H1 (cell line): ENCODE measurements at regions not wholly inside any gene's neighbourhood (a gene's known extent, or its start where the extent isn't known, plus 50 kb on each side); places are given as distances from the start of the nearest gene placed in this dataset.

Source experiments
- CTCF ChIA-PET: fragments of 300-600 bp; sonication (Branson Sonifier 250); formaldehyde crosslinking; loops from one replicate; lab custom pipeline; 2021; ENCODE audit not compliant: partially characterized antibody; lab: Charles Lee
- POLR2A ChIA-PET: fragments of 300-600 bp; sonication (Branson Sonifier 250); formaldehyde crosslinking; loops from one replicate; lab custom pipeline; 2021; ENCODE audit warnings: inconsistent platforms; ENCODE audit not compliant: partially characterized antibody; lab: Charles Lee
- DNase-seq, 2 experiments: peaks; one replicate each; pipeline versions ENCODE4 v3.0.0 to v3.0.0-alpha.2; 2010 to 2022; ENCODE audit warnings: low spot score in 2 of 2, low read depth in 1 of 2, mixed read lengths in 1 of 2
- FAIRE-seq: peaks from 2 replicates; lab custom pipeline; 2011; peaks lifted over from hg19 to GRCh38; lab: Jason Lieb, UNC
- H2AFZ ChIP-seq: 2 replicates; pipeline ENCODE4 v1.8.1; 2012; ENCODE audit warnings: low read length, inconsistent platforms
- H2AK5ac ChIP-seq: 2 replicates; pipeline ENCODE4 v1.6.1; 2013; ENCODE audit warnings: low read depth, low read length
- H2BK120ac ChIP-seq: replicated peaks from 2 replicates; pipeline ENCODE3; 2013; ENCODE audit warnings: low read depth, low read length, inconsistent platforms
- H2BK12ac ChIP-seq: 2 replicates; pipeline ENCODE4 v1.6.1; 2013; ENCODE audit warnings: low read depth, low read length
- H2BK15ac ChIP-seq: 2 replicates; pipeline ENCODE4 v1.6.1; 2013; ENCODE audit warnings: low read length
- H2BK20ac ChIP-seq: 2 replicates; pipeline ENCODE4 v1.6.1; 2013; ENCODE audit warnings: low read length
- H2BK5ac ChIP-seq: 2 replicates; pipeline ENCODE4 v1.6.1; 2013; ENCODE audit warnings: low read depth, low read length
- H3K14ac ChIP-seq: 2 replicates; pipeline ENCODE4 v1.6.1; 2013; ENCODE audit warnings: inconsistent platforms; ENCODE audit not compliant: insufficient read length
- H3K18ac ChIP-seq: 2 replicates; pipeline ENCODE4 v1.6.1; 2013; ENCODE audit warnings: low read length; ENCODE audit errors: extremely low read depth
- H3K23ac ChIP-seq: 2 replicates; pipeline ENCODE4 v1.6.1; 2013; ENCODE audit warnings: inconsistent platforms; ENCODE audit not compliant: insufficient read length
- H3K23me2 ChIP-seq: 2 replicates; pipeline ENCODE4 v1.6.1; 2013; ENCODE audit warnings: low read depth, low read length
- H3K27ac ChIP-seq: 2 replicates; pipeline ENCODE4 v1.6.1; 2011; ENCODE audit warnings: low read depth, low read length, inconsistent platforms
- H3K27me3 ChIP-seq, 4 experiments: replicated peaks in 1 of 4; 1 replicate in 1 of 4; 2 replicates in 3 of 4; pipeline versions ENCODE4 v1.6.1 to v1.8.1; 2011 to 2013; ENCODE audit warnings: low read length in 3 of 4, mild to moderate bottlenecking in 3 of 4, inconsistent platforms in 2 of 4, mixed read lengths in 2 of 4, moderate library complexity in 1 of 4; ENCODE audit not compliant: control insufficient read depth in 3 of 4, insufficient read depth in 3 of 4; ENCODE audit errors: extremely low read depth in 1 of 4
- H3K36me3 ChIP-seq, 4 experiments: 2 replicates each; pipeline versions ENCODE4 v1.6.1 to v1.8.1; 2011 to 2013; ENCODE audit warnings: mild to moderate bottlenecking in 4 of 4, low read length in 3 of 4, moderate library complexity in 2 of 4, control low read depth in 1 of 4, inconsistent platforms in 1 of 4; ENCODE audit not compliant: insufficient read depth in 4 of 4, control insufficient read depth in 2 of 4
- H3K4ac ChIP-seq: replicated peaks from 2 replicates; pipeline ENCODE3; 2013; ENCODE audit warnings: low read length, low read depth, mixed read lengths, inconsistent platforms; ENCODE audit not compliant: insufficient read length
- H3K4me1 ChIP-seq, 4 experiments: replicated peaks in 1 of 4; 1 replicate in 1 of 4; 2 replicates in 3 of 4; pipeline versions ENCODE4 v1.6.1 to v1.8.1; 2011 to 2013; ENCODE audit warnings: low read length in 3 of 4, inconsistent platforms in 2 of 4, mixed read lengths in 1 of 4; ENCODE audit not compliant: insufficient read depth in 4 of 4, control insufficient read depth in 3 of 4
- H3K4me2 ChIP-seq, 2 experiments: 2 replicates each; pipeline versions ENCODE4 v1.6.1 to v1.8.1; 2011 to 2013; ENCODE audit warnings: low read depth in 2 of 2, low read length in 2 of 2, control low read depth in 1 of 2, inconsistent platforms in 1 of 2, mild to moderate bottlenecking in 1 of 2; ENCODE audit not compliant: insufficient read depth in 1 of 2
- H3K4me3 ChIP-seq, 4 experiments: fragments of 200-600, 300-600 bp in 1 of 4; sonication (generic), shearing (Covaris generic), sonication (Bioruptor Twin) in 1 of 4; 2 replicates each; pipeline versions ENCODE4 v1.5.1 to v1.8.1; 2011 to 2016; ENCODE audit warnings: low read length in 4 of 4, low read depth in 3 of 4, control low read depth in 2 of 4, inconsistent platforms in 2 of 4, mild to moderate bottlenecking in 2 of 4, mixed read lengths in 1 of 4, moderate library complexity in 1 of 4; ENCODE audit not compliant: insufficient read depth in 2 of 4; ENCODE audit errors: extremely low read depth in 1 of 4
- H3K56ac ChIP-seq: replicated peaks from 2 replicates; pipeline ENCODE3; 2013; ENCODE audit warnings: low read depth, mild to moderate bottlenecking, mixed read lengths, low read length, inconsistent platforms; ENCODE audit not compliant: insufficient read length
- H3K79me1 ChIP-seq: 2 replicates; pipeline ENCODE4 v1.6.1; 2013; ENCODE audit warnings: low read depth, low read length, control low read depth
- H3K79me2 ChIP-seq, 2 experiments: 2 replicates each; pipeline versions ENCODE4 v1.6.1 to v1.8.1; 2012 to 2013; ENCODE audit warnings: low read length in 2 of 2, mild to moderate bottlenecking in 2 of 2, inconsistent platforms in 1 of 2; ENCODE audit not compliant: insufficient read depth in 2 of 2, control insufficient read depth in 1 of 2
- H3K9ac ChIP-seq, 4 experiments: replicated peaks in 1 of 4; 1 replicate in 1 of 4; 2 replicates in 3 of 4; pipeline versions ENCODE4 v1.6.1 to v1.8.1; 2011 to 2013; ENCODE audit warnings: low read depth in 3 of 4, low read length in 3 of 4, control low read depth in 2 of 4, mild to moderate bottlenecking in 2 of 4, moderate library complexity in 2 of 4, inconsistent platforms in 1 of 4; ENCODE audit errors: extremely low read depth in 1 of 4
- H3K9me3 ChIP-seq, 2 experiments: 2 replicates each; pipeline versions ENCODE4 v1.6.1 to v1.8.1; 2012 to 2013; ENCODE audit warnings: mild to moderate bottlenecking in 2 of 2, moderate library complexity in 2 of 2, control low read depth in 1 of 2, inconsistent platforms in 1 of 2, low read depth in 1 of 2, low read length in 1 of 2, mixed read lengths in 1 of 2; ENCODE audit not compliant: insufficient read depth in 2 of 2
- H4K20me1 ChIP-seq, 2 experiments: replicated peaks in 1 of 2; 2 replicates each; pipeline versions ENCODE3 to v1.8.1; 2011 to 2013; ENCODE audit warnings: inconsistent platforms in 2 of 2, low read length in 2 of 2, mild to moderate bottlenecking in 1 of 2; ENCODE audit not compliant: insufficient read depth in 2 of 2, control insufficient read depth in 1 of 2
- H4K5ac ChIP-seq: 2 replicates; pipeline ENCODE4 v1.6.1; 2013; ENCODE audit warnings: low read length, low read depth, mixed read lengths, inconsistent platforms; ENCODE audit not compliant: insufficient read length
- H4K8ac ChIP-seq: 2 replicates; pipeline ENCODE4 v1.8.0; 2013; ENCODE audit warnings: mild to moderate bottlenecking, moderate library complexity, low read length, inconsistent platforms; ENCODE audit not compliant: insufficient read depth; ENCODE audit errors: extremely low read depth
- H4K91ac ChIP-seq: replicated peaks from 2 replicates; pipeline ENCODE3; 2013; ENCODE audit warnings: low read length, mixed read lengths, inconsistent platforms; ENCODE audit not compliant: insufficient read length
- KDM1A ChIP-seq: fragments of 200-600, 300-600 bp; sonication (generic); IDR thresholded peaks from 2 replicates; pipeline ENCODE4 v1.7.1; 2016; ENCODE audit warnings: mild to moderate bottlenecking, low read length, borderline replicate concordance
- WGBS, 2 experiments: shearing (Covaris generic) in 1 of 2; methylation state at CpG; one replicate each; pipeline versions ENCODE4 v1.1.6 to v1.1.7; 2013 to 2015; ENCODE audit warnings: low lambda C conversion rate in 2 of 2, mixed read lengths in 2 of 2, inconsistent platforms in 1 of 2, low coverage in 1 of 2, missing lambda C conversion rate in 1 of 2; ENCODE audit not compliant: insufficient replicate concordance in 2 of 2, insufficient coverage in 1 of 2, insufficient read length in 1 of 2; ENCODE audit errors: extremely low coverage in 1 of 2, missing lambda C conversion rate in 1 of 2; 5-methylcytosine and 5-hydroxymethylcytosine counted together

- no peak for TF ChIP-seq KDM1A
Observed at GRCh38 chr7:118938845-118939244, 714.3 kb downstream of the ANKRD7 start.

More at GRCh38 chr7:118938845-118939244, 714.3 kb downstream of the ANKRD7 start:
- Histone ChIP-seq H3K79me1 (no peaks in the 10 kb centered on the region), H3K4me3 (no peak overlapping the region), H3K9me3 (no peaks in the 10 kb centered on the region), H3K4me2 (no peak overlapping the region), H3K9ac (no peak overlapping the region), H3K27me3 (no peaks in the 10 kb centered on the region), H2BK15ac (no peak overlapping the region), H2BK5ac (no peak overlapping the region), H3K27ac (no peak overlapping the region), H3K36me3 (no peaks in the 10 kb centered on the region), H3K23ac (no peak overlapping the region), H3K79me2 (no peaks in the 10 kb centered on the region), H2BK20ac (no peak overlapping the region), H4K5ac (no peak overlapping the region), H3K18ac (no peak overlapping the region), H4K20me1 (no peaks in the 10 kb centered on the region), H2AK5ac (no peak overlapping the region), H2BK120ac (no peak overlapping the region), H4K8ac (no peak overlapping the region), H4K91ac (no peak overlapping the region), H2BK12ac (no peak overlapping the region), H3K23me2 (no peaks in the 10 kb centered on the region), H2AFZ (no peak overlapping the region), H3K4ac (no peak overlapping the region), H3K14ac (no peak overlapping the region), H3K4me1 (no peaks in the 10 kb centered on the region), H3K56ac (no peak overlapping the region)
- CTCF ChIA-PET, result no interaction called here
- WGBS, 2 experiments, result 94% methylated on average over 1 of the region's 1 CpG; no CpG with 5 or more reads in 1 of the 2 experiments
- no peak for FAIRE-seq
- POLR2A ChIA-PET, result no interaction called here
- DNase-seq, result no peak
